Chondrocyte (in vitro differentiated cells): ENCODE measurements at regions not wholly inside any gene's neighbourhood (a gene's known extent, or its start where the extent isn't known, plus 50 kb on each side); places are given as distances from the start of the nearest gene placed in this dataset.

Experiments
- DNase-seq: peaks from one replicate; pipeline ENCODE4 v3.0.0; 2021; ENCODE audit warnings: mixed read lengths, low spot score
- H3K27ac Mint-ChIP-seq: one replicate; pipeline ENCODE4 v1.8.0; 2021; ENCODE audit warnings: mild to moderate bottlenecking, moderate library complexity, mixed read lengths; ENCODE audit not compliant: unreplicated experiment
- H3K27me3 Mint-ChIP-seq: 2 replicates; pipeline ENCODE4 v1.8.0; 2021; ENCODE audit warnings: low read depth, mixed read lengths
- H3K36me3 Mint-ChIP-seq: 2 replicates; pipeline ENCODE4 v1.8.0; 2021; ENCODE audit warnings: low read depth, mixed read lengths
- H3K4me1 Mint-ChIP-seq: 2 replicates; pipeline ENCODE4 v1.8.0; 2021; ENCODE audit warnings: low read depth, mild to moderate bottlenecking, mixed read lengths
- H3K4me3 Mint-ChIP-seq: one replicate; pipeline ENCODE4 v1.8.0; 2021; ENCODE audit warnings: mild to moderate bottlenecking, moderate library complexity, mixed read lengths; ENCODE audit not compliant: unreplicated experiment
- H3K9me3 Mint-ChIP-seq: 2 replicates; pipeline ENCODE4 v1.8.0; 2021; ENCODE audit warnings: low read depth, mixed read lengths
- TF ChIP-seq, protein P1 (sequence below): fragments of 200-600 bp; sonication (generic); IDR thresholded peaks from 2 replicates; pipeline ENCODE4 v1.5.0; 2021; ENCODE audit warnings: antibody characterized with exemption, mild to moderate bottlenecking, moderate library complexity

DNA sequence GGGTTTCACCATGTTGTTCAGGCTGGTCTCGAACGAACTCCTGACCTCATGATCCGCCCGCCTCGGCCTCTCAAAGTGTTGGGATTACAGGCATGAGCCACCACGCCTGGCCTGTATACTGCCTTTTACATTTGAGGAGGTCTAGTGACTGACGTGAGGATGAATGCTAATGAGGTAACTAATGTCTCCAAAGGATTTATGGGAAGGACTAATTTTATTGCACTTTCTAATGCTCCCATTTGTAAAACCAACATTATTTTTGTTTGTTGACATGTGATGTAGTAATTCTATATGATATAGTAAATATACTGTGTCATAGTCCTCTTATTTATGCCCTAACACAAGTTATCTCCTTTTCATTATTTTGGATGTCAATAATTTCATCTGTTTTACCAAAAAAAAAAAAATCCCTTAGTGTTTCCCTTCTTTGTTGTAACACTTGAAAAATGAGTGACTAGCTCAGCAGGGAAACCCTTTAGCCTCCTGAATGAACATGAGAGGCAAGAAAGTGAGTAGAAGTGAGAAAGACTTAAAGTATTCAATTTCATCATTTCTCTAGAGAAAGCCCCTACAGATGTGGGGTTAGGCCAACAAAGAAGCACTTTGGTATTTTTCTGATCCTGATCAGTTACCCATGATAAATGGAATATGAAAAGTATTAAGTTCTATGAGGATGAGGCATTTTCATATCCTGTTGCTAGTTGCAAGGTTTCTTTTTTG is 596.9 kb upstream of the PCDH15 start:
- Mint-ChIP-seq H3K4me3 (no peak overlapping the region), H3K27me3 (peaks cover 1% of the 10 kb centered on the region), H3K9me3 (no peaks in the 10 kb centered on the region), H3K4me1 (no peaks in the 10 kb centered on the region), H3K36me3 (no peaks in the 10 kb centered on the region), H3K27ac (no peak overlapping the region)
- TF ChIP-seq, protein P1, sequence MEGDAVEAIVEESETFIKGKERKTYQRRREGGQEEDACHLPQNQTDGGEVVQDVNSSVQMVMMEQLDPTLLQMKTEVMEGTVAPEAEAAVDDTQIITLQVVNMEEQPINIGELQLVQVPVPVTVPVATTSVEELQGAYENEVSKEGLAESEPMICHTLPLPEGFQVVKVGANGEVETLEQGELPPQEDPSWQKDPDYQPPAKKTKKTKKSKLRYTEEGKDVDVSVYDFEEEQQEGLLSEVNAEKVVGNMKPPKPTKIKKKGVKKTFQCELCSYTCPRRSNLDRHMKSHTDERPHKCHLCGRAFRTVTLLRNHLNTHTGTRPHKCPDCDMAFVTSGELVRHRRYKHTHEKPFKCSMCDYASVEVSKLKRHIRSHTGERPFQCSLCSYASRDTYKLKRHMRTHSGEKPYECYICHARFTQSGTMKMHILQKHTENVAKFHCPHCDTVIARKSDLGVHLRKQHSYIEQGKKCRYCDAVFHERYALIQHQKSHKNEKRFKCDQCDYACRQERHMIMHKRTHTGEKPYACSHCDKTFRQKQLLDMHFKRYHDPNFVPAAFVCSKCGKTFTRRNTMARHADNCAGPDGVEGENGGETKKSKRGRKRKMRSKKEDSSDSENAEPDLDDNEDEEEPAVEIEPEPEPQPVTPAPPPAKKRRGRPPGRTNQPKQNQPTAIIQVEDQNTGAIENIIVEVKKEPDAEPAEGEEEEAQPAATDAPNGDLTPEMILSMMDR: no peak
- DNase-seq: no peak

GRCh38 chr10:55378196-55378595 is 577.2 kb upstream of the PCDH15 start:
- no peak for DNase-seq
- H3K27ac Mint-ChIP-seq: no peak overlapping the region
- no peak overlapping the region for H3K4me3 Mint-ChIP-seq
- TF ChIP-seq, protein P1: no peak
- H3K27me3 Mint-ChIP-seq: no peaks in the 10 kb centered on the region
- peaks cover 28% of the 10 kb centered on the region for H3K4me1 Mint-ChIP-seq
- peaks cover 3% of the 10 kb centered on the region for H3K9me3 Mint-ChIP-seq
- H3K36me3 Mint-ChIP-seq: no peaks in the 10 kb centered on the region

- Mint-ChIP-seq H3K4me1 (peaks cover 26% of the 10 kb centered on the region), H3K27me3 (no peaks in the 10 kb centered on the region), H3K36me3 (no peaks in the 10 kb centered on the region), H3K4me3 (no peak overlapping the region), H3K9me3 (no peaks in the 10 kb centered on the region), H3K27ac (no peak overlapping the region)
- TF ChIP-seq, protein P1: no peak
- no peak for DNase-seq
These were observed 573.9 kb upstream of the PCDH15 start for GRCh38 chr10:55374917-55375316.

GRCh38 chr10:55374060-55374459 is 573.0 kb upstream of the PCDH15 start:
- TF ChIP-seq, protein P1: no peak
- H3K9me3 Mint-ChIP-seq: no peaks in the 10 kb centered on the region
- no peak overlapping the region for H3K27ac Mint-ChIP-seq

GRCh38 chr10:55369670-55370420 is 568.8 kb upstream of the PCDH15 start:
- no peak for DNase-seq
- no peaks in the 10 kb centered on the region for H3K27me3 Mint-ChIP-seq
- H3K9me3 Mint-ChIP-seq: no peaks in the 10 kb centered on the region
- no peaks in the 10 kb centered on the region for H3K36me3 Mint-ChIP-seq
- H3K4me1 Mint-ChIP-seq: peaks cover 4% of the 10 kb centered on the region
- H3K27ac Mint-ChIP-seq: no peak overlapping the region
- TF ChIP-seq, protein P1: no peak
- no peak overlapping the region for H3K4me3 Mint-ChIP-seq

More at GRCh38 chr10:55374060-55374459, 573.0 kb upstream of the PCDH15 start:
- DNase-seq: no peak
- Mint-ChIP-seq H3K36me3 (no peaks in the 10 kb centered on the region), H3K4me3 (no peak overlapping the region), H3K4me1 (peaks cover 24% of the 10 kb centered on the region), H3K27me3 (no peaks in the 10 kb centered on the region)
